K562 (cell line): ENCODE measurements at regions not wholly inside any gene's neighbourhood (a gene's known extent, or its start where the extent isn't known, plus 50 kb on each side); places are given as distances from the start of the nearest gene placed in this dataset.

Experiments used
- ARID1B ChIP-seq: fragments of 450-650 bp; IDR thresholded peaks from 2 replicates; pipeline ENCODE4 v1.6.1; 2016; ENCODE audit warnings: antibody characterized with exemption, mild to moderate bottlenecking, inconsistent platforms
- BCL6 ChIP-seq: fragments of 250-450 bp; sonication (Bioruptor Pico); IDR thresholded peaks from 2 replicates; pipeline ENCODE4 v1.4.0; 2020
- BRCA1 ChIP-seq, 2 experiments: fragments of 450-650 bp in 1 of 2; sonication (generic) in 1 of 2; formaldehyde crosslinking in 1 of 2; IDR thresholded peaks; 2 replicates each; pipeline versions ENCODE4 v1.5.0 to v1.6.1; 2017 to 2020; ENCODE audit warnings: mild to moderate bottlenecking in 1 of 2, missing genetic modification reagents in 1 of 2
- CXXC5 ChIP-seq: fragments of 250-450 bp; sonication (Bioruptor Pico); IDR thresholded peaks from 2 replicates; pipeline ENCODE4 v1.8.0; 2022; ENCODE audit warnings: inconsistent platforms, mild to moderate bottlenecking, moderate library complexity
- FOXK2 ChIP-seq, 2 experiments: fragments of 450-650 bp; IDR thresholded peaks in 1 of 2; conservative IDR thresholded peaks in 1 of 2; 2 replicates each; pipeline ENCODE4 v1.6.1; 2016; ENCODE audit warnings: low read depth in 2 of 2, mild to moderate bottlenecking in 1 of 2
- NFIX ChIP-seq: fragments of 250-450 bp; sonication (Bioruptor Pico); IDR thresholded peaks from 2 replicates; pipeline ENCODE4 v1.4.0; 2020; ENCODE audit warnings: low read depth, mild to moderate bottlenecking, moderate library complexity
- PHF8 ChIP-seq: fragments of 200-600 bp; sonication (generic); IDR thresholded peaks from 2 replicates; pipeline ENCODE4 v1.6.1; 2012; ENCODE audit warnings: mixed run types, mild to moderate bottlenecking, inconsistent platforms, low read length, moderate library complexity, borderline replicate concordance
- PML ChIP-seq: IDR thresholded peaks from 2 replicates; pipeline ENCODE4 v1.6.1; 2012; ENCODE audit warnings: low read length, inconsistent platforms
- RBM39 ChIP-seq: fragments of 200-400 bp; formaldehyde crosslinking; optimal IDR thresholded peaks from 2 replicates; pipeline ENCODE3; 2018; ENCODE audit warnings: low read depth, low read length
- RNF2 ChIP-seq: sonication (generic); IDR thresholded peaks from 2 replicates; pipeline ENCODE4 v1.6.1; 2016
- SMC3 ChIP-seq: conservative IDR thresholded peaks from 2 replicates; pipeline ENCODE4 v1.6.1; 2011; ENCODE audit warnings: low read depth, low read length, improper control_type of control experiment; ENCODE audit not compliant: insufficient read depth
- ZEB2 ChIP-seq: fragments of 450-650 bp; IDR thresholded peaks from 2 replicates; pipeline ENCODE4 v1.6.1; 2016
- ZFP1 ChIP-seq: fragments of 450-650 bp; formaldehyde crosslinking; IDR thresholded peaks from 2 replicates; pipeline ENCODE4 v1.4.0; 2020; ENCODE audit warnings: mild to moderate bottlenecking, mixed read lengths
- ZFPM2 ChIP-seq: fragments of 250-450 bp; sonication (Bioruptor Pico); IDR thresholded peaks from 2 replicates; pipeline ENCODE4 v1.5.1; 2022; ENCODE audit warnings: mild to moderate bottlenecking
- ZNF124 ChIP-seq: sonication (generic); formaldehyde crosslinking; IDR thresholded peaks from 2 replicates; pipeline ENCODE4 v1.8.1; 2022; ENCODE audit warnings: missing genetic modification reagents
- ZNF384 ChIP-seq: IDR thresholded peaks from 2 replicates; pipeline ENCODE4 v1.6.1; 2012; ENCODE audit warnings: low read depth, low read length, improper control_type of control experiment
- TF ChIP-seq, protein P1 (sequence below): fragments of 450-650 bp; formaldehyde crosslinking; IDR thresholded peaks from 2 replicates; pipeline ENCODE4 v1.4.0; 2020; ENCODE audit warnings: mild to moderate bottlenecking, moderate library complexity
- TF ChIP-seq, protein P2 (sequence below): fragments of 250-450 bp; sonication (Bioruptor Pico); IDR thresholded peaks from 2 replicates; pipeline ENCODE4 v1.5.0; 2021; ENCODE audit warnings: mild to moderate bottlenecking, borderline replicate concordance
- TF ChIP-seq, protein P3 (sequence below): IDR thresholded peaks from 2 replicates; pipeline ENCODE4 v1.6.1; 2011; ENCODE audit warnings: borderline replicate concordance, low read depth, mild to moderate bottlenecking, moderate library complexity, low read length; ENCODE audit not compliant: insufficient read depth, poor library complexity, severe bottlenecking
- TF ChIP-seq, protein P4 (sequence below), 3 experiments: IDR thresholded peaks in 2 of 3; conservative IDR thresholded peaks in 1 of 3; 2 replicates each; pipeline ENCODE4 v1.5.1; 2011 to 2012; ENCODE audit warnings: low read length in 3 of 3, mild to moderate bottlenecking in 3 of 3, control low read depth in 2 of 3, improper control_type of control experiment in 1 of 3, inconsistent platforms in 1 of 3, low read depth in 1 of 3, mixed read lengths in 1 of 3, moderate library complexity in 1 of 3; ENCODE audit not compliant: insufficient read depth in 2 of 3

DNA sequence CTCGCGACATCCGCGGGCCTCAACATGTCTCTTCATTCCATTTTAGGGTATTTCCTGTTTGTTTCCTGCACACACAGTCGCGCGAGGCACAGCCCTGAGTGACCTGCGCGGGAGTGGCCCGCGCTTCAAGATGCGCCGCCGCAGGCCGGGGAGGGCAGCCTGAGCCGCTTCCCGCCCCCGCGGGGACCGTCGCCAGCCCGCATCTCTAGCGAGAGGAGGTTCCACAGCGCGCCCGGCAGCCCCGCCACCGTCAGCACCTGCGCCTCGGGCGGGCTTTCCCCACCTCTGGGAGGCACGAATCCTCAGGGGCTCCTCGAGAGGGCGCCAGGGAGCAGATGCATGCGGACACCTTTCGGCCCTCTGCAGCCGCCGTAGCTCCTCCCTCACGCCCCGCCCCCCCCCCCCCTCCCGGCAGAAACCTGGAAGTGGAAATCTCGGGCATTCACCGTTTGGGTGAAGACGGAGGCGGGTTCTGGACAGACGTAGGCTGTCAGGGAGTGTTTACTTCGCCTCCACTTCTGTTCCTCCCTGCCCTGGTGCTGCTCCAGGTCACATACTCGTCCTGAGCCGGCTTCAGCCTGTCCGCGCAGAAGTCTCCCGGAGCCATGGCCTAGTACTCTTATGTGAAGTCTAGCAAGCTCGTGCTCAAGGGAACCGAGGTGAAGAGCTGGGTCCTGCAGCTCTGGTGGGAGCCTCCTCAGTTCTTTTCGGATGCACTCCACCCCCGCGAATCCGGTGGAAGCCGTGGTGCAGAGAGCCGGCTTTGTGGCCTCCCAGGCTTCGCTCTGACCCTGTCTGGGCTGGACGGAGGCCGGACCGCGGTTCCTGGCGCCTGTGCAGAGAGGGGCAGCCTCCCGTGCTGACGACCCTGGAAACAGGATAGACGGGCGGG lies 880.5 kb upstream of the DEFB115 start (continued):
- no peak for TF ChIP-seq ZFPM2 (CRISPR knock-in tag)
- TF ChIP-seq, protein P1, sequence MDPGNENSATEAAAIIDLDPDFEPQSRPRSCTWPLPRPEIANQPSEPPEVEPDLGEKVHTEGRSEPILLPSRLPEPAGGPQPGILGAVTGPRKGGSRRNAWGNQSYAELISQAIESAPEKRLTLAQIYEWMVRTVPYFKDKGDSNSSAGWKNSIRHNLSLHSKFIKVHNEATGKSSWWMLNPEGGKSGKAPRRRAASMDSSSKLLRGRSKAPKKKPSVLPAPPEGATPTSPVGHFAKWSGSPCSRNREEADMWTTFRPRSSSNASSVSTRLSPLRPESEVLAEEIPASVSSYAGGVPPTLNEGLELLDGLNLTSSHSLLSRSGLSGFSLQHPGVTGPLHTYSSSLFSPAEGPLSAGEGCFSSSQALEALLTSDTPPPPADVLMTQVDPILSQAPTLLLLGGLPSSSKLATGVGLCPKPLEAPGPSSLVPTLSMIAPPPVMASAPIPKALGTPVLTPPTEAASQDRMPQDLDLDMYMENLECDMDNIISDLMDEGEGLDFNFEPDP (CRISPR knock-in tag) = no peak
- TF ChIP-seq, protein P2, sequence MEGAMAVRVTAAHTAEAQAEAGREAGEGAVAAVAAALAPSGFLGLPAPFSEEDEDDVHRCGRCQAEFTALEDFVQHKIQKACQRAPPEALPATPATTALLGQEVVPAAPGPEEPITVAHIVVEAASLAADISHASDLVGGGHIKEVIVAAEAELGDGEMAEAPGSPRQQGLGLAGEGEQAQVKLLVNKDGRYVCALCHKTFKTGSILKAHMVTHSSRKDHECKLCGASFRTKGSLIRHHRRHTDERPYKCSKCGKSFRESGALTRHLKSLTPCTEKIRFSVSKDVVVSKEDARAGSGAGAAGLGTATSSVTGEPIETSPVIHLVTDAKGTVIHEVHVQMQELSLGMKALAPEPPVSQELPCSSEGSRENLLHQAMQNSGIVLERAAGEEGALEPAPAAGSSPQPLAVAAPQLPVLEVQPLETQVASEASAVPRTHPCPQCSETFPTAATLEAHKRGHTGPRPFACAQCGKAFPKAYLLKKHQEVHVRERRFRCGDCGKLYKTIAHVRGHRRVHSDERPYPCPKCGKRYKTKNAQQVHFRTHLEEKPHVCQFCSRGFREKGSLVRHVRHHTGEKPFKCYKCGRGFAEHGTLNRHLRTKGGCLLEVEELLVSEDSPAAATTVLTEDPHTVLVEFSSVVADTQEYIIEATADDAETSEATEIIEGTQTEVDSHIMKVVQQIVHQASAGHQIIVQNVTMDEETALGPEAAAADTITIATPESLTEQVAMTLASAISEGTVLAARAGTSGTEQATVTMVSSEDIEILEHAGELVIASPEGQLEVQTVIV (CRISPR knock-in tag) = no peak
- no peak for TF ChIP-seq NFIX (CRISPR knock-in tag)
- TF ChIP-seq PML = peak; percentile 66; the same call in 1 of the 2 replicates
- TF ChIP-seq ZFP1 (CRISPR knock-in tag) = no peak
- TF ChIP-seq BRCA1 (IDR thresholded peaks at IDR 0.05) = no peak
- TF ChIP-seq BRCA1 (CRISPR knock-in tag; IDR thresholded peaks at IDR 0.05) = no peak
- TF ChIP-seq ZEB2 = no peak
- TF ChIP-seq BCL6 (CRISPR knock-in tag) = no peak
- TF ChIP-seq, protein P3, sequence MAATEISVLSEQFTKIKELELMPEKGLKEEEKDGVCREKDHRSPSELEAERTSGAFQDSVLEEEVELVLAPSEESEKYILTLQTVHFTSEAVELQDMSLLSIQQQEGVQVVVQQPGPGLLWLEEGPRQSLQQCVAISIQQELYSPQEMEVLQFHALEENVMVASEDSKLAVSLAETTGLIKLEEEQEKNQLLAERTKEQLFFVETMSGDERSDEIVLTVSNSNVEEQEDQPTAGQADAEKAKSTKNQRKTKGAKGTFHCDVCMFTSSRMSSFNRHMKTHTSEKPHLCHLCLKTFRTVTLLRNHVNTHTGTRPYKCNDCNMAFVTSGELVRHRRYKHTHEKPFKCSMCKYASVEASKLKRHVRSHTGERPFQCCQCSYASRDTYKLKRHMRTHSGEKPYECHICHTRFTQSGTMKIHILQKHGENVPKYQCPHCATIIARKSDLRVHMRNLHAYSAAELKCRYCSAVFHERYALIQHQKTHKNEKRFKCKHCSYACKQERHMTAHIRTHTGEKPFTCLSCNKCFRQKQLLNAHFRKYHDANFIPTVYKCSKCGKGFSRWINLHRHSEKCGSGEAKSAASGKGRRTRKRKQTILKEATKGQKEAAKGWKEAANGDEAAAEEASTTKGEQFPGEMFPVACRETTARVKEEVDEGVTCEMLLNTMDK = peak; percentile 6
- no peak for TF ChIP-seq ZNF124 (CRISPR knock-in tag)
- TF ChIP-seq, protein P4, sequence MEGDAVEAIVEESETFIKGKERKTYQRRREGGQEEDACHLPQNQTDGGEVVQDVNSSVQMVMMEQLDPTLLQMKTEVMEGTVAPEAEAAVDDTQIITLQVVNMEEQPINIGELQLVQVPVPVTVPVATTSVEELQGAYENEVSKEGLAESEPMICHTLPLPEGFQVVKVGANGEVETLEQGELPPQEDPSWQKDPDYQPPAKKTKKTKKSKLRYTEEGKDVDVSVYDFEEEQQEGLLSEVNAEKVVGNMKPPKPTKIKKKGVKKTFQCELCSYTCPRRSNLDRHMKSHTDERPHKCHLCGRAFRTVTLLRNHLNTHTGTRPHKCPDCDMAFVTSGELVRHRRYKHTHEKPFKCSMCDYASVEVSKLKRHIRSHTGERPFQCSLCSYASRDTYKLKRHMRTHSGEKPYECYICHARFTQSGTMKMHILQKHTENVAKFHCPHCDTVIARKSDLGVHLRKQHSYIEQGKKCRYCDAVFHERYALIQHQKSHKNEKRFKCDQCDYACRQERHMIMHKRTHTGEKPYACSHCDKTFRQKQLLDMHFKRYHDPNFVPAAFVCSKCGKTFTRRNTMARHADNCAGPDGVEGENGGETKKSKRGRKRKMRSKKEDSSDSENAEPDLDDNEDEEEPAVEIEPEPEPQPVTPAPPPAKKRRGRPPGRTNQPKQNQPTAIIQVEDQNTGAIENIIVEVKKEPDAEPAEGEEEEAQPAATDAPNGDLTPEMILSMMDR (IDR thresholded peaks at IDR 0.05 in 2 of 3, conservative IDR thresholded peaks at IDR 0.05 in 1 of 3; ENCODE audit: insufficient read depth in 2 of 3, low read depth in 1 of 3, low read length in 3 of 3) = peak; percentile 66 to 80 (median 68); a peak in 5 of 6 replicates
- no peak; the same call in 1 of the 2 replicates for TF ChIP-seq ARID1B
- no peak for TF ChIP-seq ZNF384
- peak; percentile 71 for TF ChIP-seq CXXC5
- peak; percentile 74 for TF ChIP-seq PHF8
- no peak for TF ChIP-seq RNF2
- no peak for TF ChIP-seq RBM39
- TF ChIP-seq SMC3 = 0 out of 2 replicates have a peak, but pooled peaks have one; percentile 4
- TF ChIP-seq FOXK2 (conservative IDR thresholded peaks at IDR 0.05 in 1 of 2, IDR thresholded peaks at IDR 0.05 in 1 of 2; ENCODE audit: low read depth in 2 of 2) = peak in 1 of 2 experiments; percentile 20; a peak in 1 of 4 replicates
